GM12891 (cell line): ENCODE measurements at regions not wholly inside any gene's neighbourhood (a gene's known extent, or its start where the extent isn't known, plus 50 kb on each side); places are given as distances from the start of the nearest gene placed in this dataset.

Experiments used
- POLR2A ChIP-seq: IDR thresholded peaks from 2 replicates; pipeline ENCODE4 v1.6.1; 2011; ENCODE audit warnings: low read depth, low read length, control low read depth
- POLR2AphosphoS5 ChIP-seq: IDR thresholded peaks from 2 replicates; pipeline ENCODE4 v1.6.1; 2011; ENCODE audit warnings: low read depth, low read length, control low read depth
- POU2F2 ChIP-seq: IDR thresholded peaks from 2 replicates; pipeline ENCODE4 v1.6.1; 2011; ENCODE audit warnings: low read depth, mild to moderate bottlenecking, control low read depth, low read length, moderate library complexity

DNA sequence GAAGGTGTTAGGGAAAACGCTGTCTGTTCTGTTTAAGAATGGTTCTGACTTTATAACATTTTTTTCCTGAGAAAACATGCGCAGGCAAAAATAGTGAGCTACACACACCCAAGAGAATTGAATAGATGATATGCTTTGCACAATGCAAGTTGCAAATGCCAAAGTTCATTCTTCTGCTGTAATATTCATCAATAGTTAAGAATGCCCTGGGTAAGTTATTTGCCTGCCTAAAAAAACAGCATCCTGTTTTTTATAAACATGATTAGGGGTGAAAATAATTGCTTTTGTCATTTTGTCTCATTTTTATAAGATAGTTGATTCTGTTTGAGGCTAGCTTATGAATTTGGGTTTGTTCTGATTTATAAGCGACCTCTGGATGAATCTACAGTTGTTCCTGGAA lies 99.4 kb downstream of the DTWD1 start:
- TF ChIP-seq POU2F2: no peak
- TF ChIP-seq POLR2A: no peak
- TF ChIP-seq POLR2AphosphoS5: no peak
